Neural progenitor cell (in vitro differentiated cells): ENCODE measurements at regions not wholly inside any gene's neighbourhood (a gene's known extent, or its start where the extent isn't known, plus 50 kb on each side); places are given as distances from the start of the nearest gene placed in this dataset.

Experiments
- DNase-seq: peaks from one replicate; pipeline ENCODE4 v3.0.0-alpha.2; 2016; ENCODE audit warnings: low spot score
- H2AFZ ChIP-seq: fragments of 200-600 bp; sonication (generic); replicated peaks from 2 replicates; pipeline ENCODE4 v1.6.1; 2016; ENCODE audit warnings: antibody characterized with exemption
- H3F3A ChIP-seq: fragments of 200-600 bp; sonication (generic); 2 replicates; pipeline ENCODE4 v1.6.1; 2016; ENCODE audit warnings: antibody characterized with exemption, low read depth
- H3K27ac ChIP-seq: fragments of 200-600 bp; sonication (generic); 2 replicates; pipeline ENCODE4 v1.5.1; 2016; ENCODE audit warnings: mild to moderate bottlenecking
- H3K27me3 ChIP-seq: fragments of 200-600 bp; sonication (generic); 2 replicates; pipeline ENCODE4 v1.6.1; 2016; ENCODE audit warnings: mild to moderate bottlenecking, moderate library complexity
- H3K36me3 ChIP-seq: fragments of 200-600 bp; sonication (generic); 2 replicates; pipeline ENCODE4 v1.5.1; 2016
- H3K4me1 ChIP-seq: fragments of 200-600 bp; sonication (generic); 2 replicates; pipeline ENCODE4 v1.6.1; 2016; ENCODE audit warnings: mixed run types
- H3K4me2 ChIP-seq: fragments of 200-600 bp; sonication (generic); 2 replicates; pipeline ENCODE4 v1.6.1; 2016
- H3K4me3 ChIP-seq: fragments of 200-600 bp; sonication (generic); 2 replicates; pipeline ENCODE4 v1.5.1; 2016
- H3K79me2 ChIP-seq: fragments of 200-600 bp; sonication (generic); 2 replicates; pipeline ENCODE4 v1.6.1; 2016; ENCODE audit warnings: low read depth
- H3K9ac ChIP-seq: fragments of 200-600 bp; sonication (generic); 2 replicates; pipeline ENCODE4 v1.6.1; 2016
- H3K9me3 ChIP-seq: fragments of 200-600 bp; sonication (generic); 2 replicates; pipeline ENCODE4 v1.5.1; 2016; ENCODE audit warnings: low read depth
- H4K20me1 ChIP-seq: fragments of 200-600 bp; sonication (generic); 2 replicates; pipeline ENCODE4 v1.6.1; 2016; ENCODE audit warnings: low read depth
- H3K27ac Mint-ChIP-seq: 3 replicates; pipeline ENCODE4 v1.8.0; 2021; ENCODE audit warnings: mixed read lengths
- H3K27me3 Mint-ChIP-seq: 2 replicates; pipeline ENCODE4 v1.8.0; 2022; ENCODE audit warnings: low read depth, mild to moderate bottlenecking, inconsistent platforms, moderate library complexity, mixed read lengths; ENCODE audit not compliant: insufficient read depth
- H3K36me3 Mint-ChIP-seq: 3 replicates; pipeline ENCODE4 v1.8.0; 2021; ENCODE audit warnings: mixed read lengths
- H3K4me1 Mint-ChIP-seq: 3 replicates; pipeline ENCODE4 v1.8.0; 2021; ENCODE audit warnings: mixed read lengths
- H3K4me3 Mint-ChIP-seq: 3 replicates; pipeline ENCODE4 v1.8.0; 2021; ENCODE audit warnings: mild to moderate bottlenecking, moderate library complexity, mixed read lengths
- H3K9me3 Mint-ChIP-seq: 3 replicates; pipeline ENCODE4 v1.8.0; 2020; ENCODE audit warnings: mixed read lengths
- CTCF ChIP-seq: fragments of 200-600 bp; sonication (generic); IDR thresholded peaks from 2 replicates; pipeline ENCODE4 v1.5.1; 2017; ENCODE audit warnings: antibody characterized with exemption, mild to moderate bottlenecking
- EZH2 ChIP-seq: fragments of 200-600 bp; sonication (generic); IDR thresholded peaks from 2 replicates; pipeline ENCODE4 v1.6.1; 2017; ENCODE audit warnings: antibody characterized with exemption, mild to moderate bottlenecking, moderate library complexity
- EZH2phosphoT487 ChIP-seq: fragments of 200-600 bp; sonication (generic); IDR thresholded peaks from 2 replicates; pipeline ENCODE4 v1.6.1; 2017; ENCODE audit warnings: antibody characterized with exemption

DNA sequence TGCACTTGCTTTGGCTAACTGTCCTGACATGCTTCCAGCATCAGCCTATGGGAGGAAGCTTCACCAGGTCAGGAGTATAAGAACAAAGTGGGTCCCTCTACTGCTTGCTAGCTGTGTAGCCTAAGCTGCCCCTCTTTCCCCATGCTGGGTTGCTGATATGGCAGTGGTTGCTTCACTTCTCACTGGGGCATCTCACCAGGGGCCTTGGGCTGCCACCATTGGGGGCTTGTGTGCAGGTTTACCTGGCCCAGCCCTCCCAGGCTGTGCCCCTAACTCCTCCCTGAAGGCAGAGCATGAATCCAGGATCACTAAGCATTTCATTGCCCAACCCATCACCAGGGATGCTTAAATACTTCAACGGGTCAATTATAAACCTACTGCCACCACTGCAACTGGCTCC, 817.1 kb upstream of the TMEFF2 start:
- H3K27me3 Mint-ChIP-seq = peaks cover 2% of the 10 kb centered on the region
- Histone ChIP-seq H3K4me2 (no peak overlapping the region), H3K9me3 (no peaks in the 10 kb centered on the region), H3K9ac (no peak overlapping the region), H3K4me3 (no peak overlapping the region), H3F3A (no peaks in the 10 kb centered on the region), H3K4me1 (no peaks in the 10 kb centered on the region), H3K36me3 (no peaks in the 10 kb centered on the region), H3K79me2 (no peaks in the 10 kb centered on the region), H2AFZ (no peak overlapping the region), H4K20me1 (no peaks in the 10 kb centered on the region), H3K27ac (no peak overlapping the region), H3K27me3 (no peaks in the 10 kb centered on the region)
- no peak for TF ChIP-seq EZH2
- no peak for TF ChIP-seq EZH2phosphoT487
- TF ChIP-seq CTCF = no peak
- DNase-seq = no peak
- no peaks in the 10 kb centered on the region for H3K36me3 Mint-ChIP-seq
- H3K4me1 Mint-ChIP-seq = no peaks in the 10 kb centered on the region
- no peak overlapping the region for H3K4me3 Mint-ChIP-seq
- no peaks in the 10 kb centered on the region for H3K9me3 Mint-ChIP-seq
- no peak overlapping the region for H3K27ac Mint-ChIP-seq

DNA sequence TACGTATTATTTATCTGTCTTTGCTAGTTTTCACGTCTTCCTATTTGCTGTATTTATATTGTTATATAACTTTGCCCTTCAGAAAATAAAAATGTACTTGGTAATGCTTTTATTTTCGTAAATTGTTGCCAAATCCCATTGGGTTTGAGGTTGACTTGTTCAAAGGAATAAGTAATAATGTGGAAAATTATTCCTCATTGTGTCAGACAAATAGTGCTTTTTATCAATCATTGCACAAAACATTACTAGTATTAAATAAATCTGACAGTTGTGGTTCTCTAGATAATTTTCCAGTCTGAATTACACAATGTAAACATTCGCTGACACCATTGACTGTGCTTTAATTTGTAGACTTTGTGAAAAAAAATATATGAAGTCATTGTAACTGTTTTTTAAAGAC, 798.3 kb upstream of the TMEFF2 start:
- Mint-ChIP-seq H3K36me3 (no peaks in the 10 kb centered on the region), H3K27ac (no peak overlapping the region), H3K9me3 (no peaks in the 10 kb centered on the region), H3K27me3 (no peaks in the 10 kb centered on the region), H3K4me1 (no peaks in the 10 kb centered on the region), H3K4me3 (no peak overlapping the region)
- no peaks in the 10 kb centered on the region for H4K20me1 ChIP-seq
- no peaks in the 10 kb centered on the region for H3K36me3 ChIP-seq
- H3K79me2 ChIP-seq = no peaks in the 10 kb centered on the region
- no peaks in the 10 kb centered on the region for H3K27me3 ChIP-seq
- no peak overlapping the region for H3K9ac ChIP-seq
- H3K27ac ChIP-seq = no peak overlapping the region
- H2AFZ ChIP-seq = no peak overlapping the region
- TF ChIP-seq CTCF = no peak
- no peak overlapping the region for H3K4me3 ChIP-seq
- DNase-seq = no peak
- no peak overlapping the region for H3K4me2 ChIP-seq
- H3K4me1 ChIP-seq = no peaks in the 10 kb centered on the region
- H3K9me3 ChIP-seq = no peaks in the 10 kb centered on the region
- H3F3A ChIP-seq = no peaks in the 10 kb centered on the region

DNA sequence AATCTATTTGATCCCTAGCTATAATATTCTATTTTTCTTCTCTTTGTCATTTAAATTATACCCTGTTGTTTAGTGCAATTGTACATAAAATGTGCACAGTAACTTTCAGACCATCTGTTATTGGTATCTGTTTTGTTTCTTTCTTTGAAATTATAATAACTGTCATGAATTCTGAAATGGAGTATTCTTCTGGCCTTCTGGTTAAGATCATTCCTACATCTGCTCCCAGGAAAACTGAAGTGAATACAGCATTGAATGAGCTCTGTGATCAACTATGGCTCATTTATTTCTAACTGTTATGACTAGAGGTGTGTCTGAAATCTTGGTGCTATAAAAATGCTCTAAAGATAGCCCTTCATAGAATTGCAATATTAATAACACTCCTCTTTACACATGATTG, 788.4 kb upstream of the TMEFF2 start:
- H3K27ac ChIP-seq = no peak overlapping the region
- no peaks in the 10 kb centered on the region for H3K9me3 ChIP-seq
- no peaks in the 10 kb centered on the region for H3K27me3 ChIP-seq
- no peaks in the 10 kb centered on the region for H3K27me3 Mint-ChIP-seq
- no peak overlapping the region for H3K4me3 ChIP-seq
- no peaks in the 10 kb centered on the region for H3F3A ChIP-seq
- H2AFZ ChIP-seq = no peak overlapping the region
- no peaks in the 10 kb centered on the region for H3K36me3 ChIP-seq
- no peaks in the 10 kb centered on the region for H3K4me1 Mint-ChIP-seq
- no peak overlapping the region for H3K4me3 Mint-ChIP-seq
- H3K4me2 ChIP-seq = no peak overlapping the region
- no peaks in the 10 kb centered on the region for H3K36me3 Mint-ChIP-seq
- H3K9me3 Mint-ChIP-seq = no peaks in the 10 kb centered on the region
- no peaks in the 10 kb centered on the region for H3K4me1 ChIP-seq
- no peak overlapping the region for H3K27ac Mint-ChIP-seq
- no peaks in the 10 kb centered on the region for H4K20me1 ChIP-seq
- TF ChIP-seq CTCF = no peak
- no peak for TF ChIP-seq EZH2phosphoT487
- no peak for TF ChIP-seq EZH2
- H3K9ac ChIP-seq = no peak overlapping the region
- no peaks in the 10 kb centered on the region for H3K79me2 ChIP-seq
- DNase-seq = no peak

- H3K9me3 Mint-ChIP-seq = no peaks in the 10 kb centered on the region
- DNase-seq = no peak
- no peaks in the 10 kb centered on the region for H3K36me3 ChIP-seq
- TF ChIP-seq EZH2 (no peak), EZH2phosphoT487 (no peak), CTCF (no peak)
- H2AFZ ChIP-seq = no peak overlapping the region
- H3K4me1 Mint-ChIP-seq = no peaks in the 10 kb centered on the region
- no peak overlapping the region for H3K27ac ChIP-seq
- H3K4me3 Mint-ChIP-seq = no peak overlapping the region
- no peak overlapping the region for H3K4me3 ChIP-seq
- H3K27ac Mint-ChIP-seq = no peak overlapping the region
- no peak overlapping the region for H3K4me2 ChIP-seq
- H3K27me3 ChIP-seq = no peaks in the 10 kb centered on the region
- no peaks in the 10 kb centered on the region for H3K79me2 ChIP-seq
- no peaks in the 10 kb centered on the region for H3K27me3 Mint-ChIP-seq
- no peaks in the 10 kb centered on the region for H3K4me1 ChIP-seq
- H4K20me1 ChIP-seq = no peaks in the 10 kb centered on the region
- no peak overlapping the region for H3K9ac ChIP-seq
- no peaks in the 10 kb centered on the region for H3K36me3 Mint-ChIP-seq
- no peaks in the 10 kb centered on the region for H3F3A ChIP-seq
- H3K9me3 ChIP-seq = no peaks in the 10 kb centered on the region
These were observed 783.7 kb upstream of the TMEFF2 start for GRCh38 chr2:192978395-192978794.
